ENCODE measurements at regions not wholly inside any gene's neighbourhood (a gene's known extent, or its start where the extent isn't known, plus 50 kb on each side); places are given as distances from the start of the nearest gene placed in this dataset.

DNA sequence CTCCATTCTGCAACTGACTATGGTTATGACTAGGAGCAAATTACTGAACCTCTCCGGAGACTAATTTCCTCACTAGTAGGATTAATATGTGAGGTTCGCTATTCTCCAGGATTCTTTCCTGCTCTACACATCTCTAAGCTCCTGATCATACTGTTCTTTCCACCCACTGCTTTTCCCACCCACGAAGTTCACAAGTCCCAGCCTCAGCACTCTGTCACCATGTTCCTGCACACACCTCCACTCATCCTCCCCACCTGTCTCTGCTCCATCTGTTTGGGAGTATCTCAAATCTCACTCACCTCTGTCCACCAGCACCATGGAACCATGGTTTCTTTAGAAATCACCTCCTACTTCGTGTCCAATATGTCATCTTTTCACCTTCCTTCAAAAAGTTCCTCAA, 185.3 kb downstream of the LRATD1 start:
- no peaks in the 10 kb centered on the region for H3K9me3 ChIP-seq (ENCODE audit: control insufficient read depth, insufficient read depth, low read depth, low read length)
- H3K27me3 ChIP-seq (ENCODE audit: control insufficient read depth, insufficient read depth, low read length) = no peaks in the 10 kb centered on the region
- no peak overlapping the region for H3K4me2 ChIP-seq (ENCODE audit: extremely low read depth, insufficient read depth, low read length)
- H3K4me1 ChIP-seq (ENCODE audit: control insufficient read depth, extremely low read depth, insufficient read depth, low read length) = no peaks in the 10 kb centered on the region
- TF ChIP-seq, protein P1, sequence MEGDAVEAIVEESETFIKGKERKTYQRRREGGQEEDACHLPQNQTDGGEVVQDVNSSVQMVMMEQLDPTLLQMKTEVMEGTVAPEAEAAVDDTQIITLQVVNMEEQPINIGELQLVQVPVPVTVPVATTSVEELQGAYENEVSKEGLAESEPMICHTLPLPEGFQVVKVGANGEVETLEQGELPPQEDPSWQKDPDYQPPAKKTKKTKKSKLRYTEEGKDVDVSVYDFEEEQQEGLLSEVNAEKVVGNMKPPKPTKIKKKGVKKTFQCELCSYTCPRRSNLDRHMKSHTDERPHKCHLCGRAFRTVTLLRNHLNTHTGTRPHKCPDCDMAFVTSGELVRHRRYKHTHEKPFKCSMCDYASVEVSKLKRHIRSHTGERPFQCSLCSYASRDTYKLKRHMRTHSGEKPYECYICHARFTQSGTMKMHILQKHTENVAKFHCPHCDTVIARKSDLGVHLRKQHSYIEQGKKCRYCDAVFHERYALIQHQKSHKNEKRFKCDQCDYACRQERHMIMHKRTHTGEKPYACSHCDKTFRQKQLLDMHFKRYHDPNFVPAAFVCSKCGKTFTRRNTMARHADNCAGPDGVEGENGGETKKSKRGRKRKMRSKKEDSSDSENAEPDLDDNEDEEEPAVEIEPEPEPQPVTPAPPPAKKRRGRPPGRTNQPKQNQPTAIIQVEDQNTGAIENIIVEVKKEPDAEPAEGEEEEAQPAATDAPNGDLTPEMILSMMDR (conservative IDR thresholded peaks at IDR 0.05 in 1 of 2, IDR thresholded peaks at IDR 0.05 in 1 of 2; ENCODE audit: low read depth in 1 of 2, low read length in 2 of 2) = no peak
- no peak for TF ChIP-seq EZH2 (IDR thresholded peaks at IDR 0.05; ENCODE audit: low read length, missing control alignments)
- H4K20me1 ChIP-seq (ENCODE audit: control insufficient read depth, extremely low read depth, insufficient read depth, low read length) = no peaks in the 10 kb centered on the region
- no peak overlapping the region for H3K4me3 ChIP-seq (replicated peaks in 1 of 4; ENCODE audit: control extremely low read depth in 1 of 4, insufficient read depth in 1 of 4, low read depth in 3 of 4, low read length in 4 of 4)
- DNase-seq (ENCODE audit: low read depth in 2 of 2) = no peak
- H3K36me3 ChIP-seq (ENCODE audit: control insufficient read depth, insufficient read depth, low read length) = no peaks in the 10 kb centered on the region
- no peak overlapping the region for H2AFZ ChIP-seq (ENCODE audit: low read length)
- no peak overlapping the region for H3K9ac ChIP-seq (ENCODE audit: insufficient read depth, low read length)
- no peaks in the 10 kb centered on the region for H3K79me2 ChIP-seq (ENCODE audit: control insufficient read depth, insufficient read depth, low read length)
- H3K27ac ChIP-seq (ENCODE audit: insufficient read depth, low read length) = no peak overlapping the region

DNA sequence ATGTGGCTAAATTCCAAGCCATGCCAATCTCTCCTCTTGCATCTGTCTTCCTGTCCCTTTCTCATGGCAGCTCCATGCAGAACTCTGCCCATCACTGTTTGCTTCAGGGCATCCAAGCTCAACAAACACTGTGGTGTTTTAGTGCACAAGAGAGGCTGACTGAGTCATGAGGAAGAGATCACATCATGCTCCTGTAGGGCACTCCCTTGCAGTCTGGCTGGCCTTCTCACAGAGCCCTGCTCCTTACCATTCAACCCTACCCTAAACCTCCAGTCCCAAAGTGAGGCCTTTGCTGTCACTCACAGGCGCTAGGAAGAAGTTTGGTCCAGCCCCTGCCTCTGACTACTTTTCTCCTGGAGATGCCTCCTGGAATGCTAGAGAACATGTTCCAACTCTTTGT, 194.0 kb downstream of the LRATD1 start:
- no peaks in the 10 kb centered on the region for H3K4me1 ChIP-seq (ENCODE audit: control insufficient read depth, extremely low read depth, insufficient read depth, low read length)
- no peak overlapping the region for H3K27ac ChIP-seq (ENCODE audit: insufficient read depth, low read length)
- no peaks in the 10 kb centered on the region for H3K79me2 ChIP-seq (ENCODE audit: control insufficient read depth, insufficient read depth, low read length)
- no peak overlapping the region for H3K4me3 ChIP-seq (replicated peaks in 1 of 4; ENCODE audit: control extremely low read depth in 1 of 4, insufficient read depth in 1 of 4, low read depth in 3 of 4, low read length in 4 of 4)
- H3K4me2 ChIP-seq (ENCODE audit: extremely low read depth, insufficient read depth, low read length) = no peak overlapping the region
- TF ChIP-seq, protein P1 (conservative IDR thresholded peaks at IDR 0.05 in 1 of 2, IDR thresholded peaks at IDR 0.05 in 1 of 2; ENCODE audit: low read depth in 1 of 2, low read length in 2 of 2) = no peak
- no peak for TF ChIP-seq EZH2 (IDR thresholded peaks at IDR 0.05; ENCODE audit: low read length, missing control alignments)
- H3K36me3 ChIP-seq (ENCODE audit: control insufficient read depth, insufficient read depth, low read length) = no peaks in the 10 kb centered on the region
- H4K20me1 ChIP-seq (ENCODE audit: control insufficient read depth, extremely low read depth, insufficient read depth, low read length) = no peaks in the 10 kb centered on the region
- no peak overlapping the region for H3K9ac ChIP-seq (ENCODE audit: insufficient read depth, low read length)
- DNase-seq (ENCODE audit: low read depth in 2 of 2) = no peak
- H3K27me3 ChIP-seq (ENCODE audit: control insufficient read depth, insufficient read depth, low read length) = no peaks in the 10 kb centered on the region
- no peak overlapping the region for H2AFZ ChIP-seq (ENCODE audit: low read length)
- no peaks in the 10 kb centered on the region for H3K9me3 ChIP-seq (ENCODE audit: control insufficient read depth, insufficient read depth, low read depth, low read length)

DNA sequence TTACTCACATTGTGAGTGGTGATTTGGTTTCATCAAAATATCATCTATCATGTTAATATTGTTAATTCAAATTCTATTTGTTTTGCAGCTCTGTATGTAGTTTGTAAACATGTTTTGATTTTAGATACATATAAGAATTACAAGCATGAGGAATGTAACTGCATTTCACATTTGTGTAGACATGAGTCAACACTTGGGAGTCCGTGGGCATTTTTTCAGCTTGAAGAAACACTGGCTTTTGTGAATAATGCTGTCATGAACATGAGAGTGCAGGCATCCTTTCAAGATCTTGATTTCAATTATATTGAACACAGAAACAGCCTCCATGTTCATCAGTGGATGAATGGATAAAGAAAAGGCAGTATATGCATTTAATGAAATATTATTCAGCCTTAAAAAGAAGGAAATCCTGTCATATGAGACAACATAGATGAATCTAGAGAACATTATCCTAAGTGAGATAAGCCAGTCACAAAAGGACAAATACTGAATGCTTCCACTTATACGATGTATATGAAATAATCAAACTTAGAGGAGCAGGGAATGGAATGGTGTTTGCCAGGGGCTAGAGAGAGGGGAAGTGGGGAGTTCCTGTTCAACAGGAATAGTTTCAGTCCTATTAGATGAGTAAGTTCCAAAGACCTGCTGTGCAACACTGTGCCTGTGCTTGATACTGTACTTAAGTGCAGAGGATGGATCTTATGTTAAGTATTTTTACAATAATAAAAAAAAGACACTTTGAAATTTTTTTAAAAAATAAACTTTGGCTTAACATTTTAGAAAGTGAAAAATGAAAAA, 194.9 kb downstream of the LRATD1 start:
- TF ChIP-seq, protein P1 (conservative IDR thresholded peaks at IDR 0.05 in 1 of 2, IDR thresholded peaks at IDR 0.05 in 1 of 2; ENCODE audit: low read depth in 1 of 2, low read length in 2 of 2) = no peak
- TF ChIP-seq EZH2 (IDR thresholded peaks at IDR 0.05; ENCODE audit: low read length, missing control alignments) = no peak
- H3K4me3 ChIP-seq (replicated peaks in 1 of 4; ENCODE audit: control extremely low read depth in 1 of 4, insufficient read depth in 1 of 4, low read depth in 3 of 4, low read length in 4 of 4) = no peak overlapping the region
- H3K9ac ChIP-seq (ENCODE audit: insufficient read depth, low read length) = no peak overlapping the region
- no peaks in the 10 kb centered on the region for H3K4me1 ChIP-seq (ENCODE audit: control insufficient read depth, extremely low read depth, insufficient read depth, low read length)
- DNase-seq (ENCODE audit: low read depth in 2 of 2) = peak in 1 of 2 donors; percentile 38
- no peaks in the 10 kb centered on the region for H3K79me2 ChIP-seq (ENCODE audit: control insufficient read depth, insufficient read depth, low read length)
- H3K27ac ChIP-seq (ENCODE audit: insufficient read depth, low read length) = no peak overlapping the region
- H3K9me3 ChIP-seq (ENCODE audit: control insufficient read depth, insufficient read depth, low read depth, low read length) = no peaks in the 10 kb centered on the region
- H3K27me3 ChIP-seq (ENCODE audit: control insufficient read depth, insufficient read depth, low read length) = no peaks in the 10 kb centered on the region
- H2AFZ ChIP-seq (ENCODE audit: low read length) = no peak overlapping the region
- no peaks in the 10 kb centered on the region for H3K36me3 ChIP-seq (ENCODE audit: control insufficient read depth, insufficient read depth, low read length)
- no peak overlapping the region for H3K4me2 ChIP-seq (ENCODE audit: extremely low read depth, insufficient read depth, low read length)
- H4K20me1 ChIP-seq (ENCODE audit: control insufficient read depth, extremely low read depth, insufficient read depth, low read length) = no peaks in the 10 kb centered on the region
